RWPE1 (cell line): ENCODE measurements at regions not wholly inside any gene's neighbourhood (a gene's known extent, or its start where the extent isn't known, plus 50 kb on each side); places are given as distances from the start of the nearest gene placed in this dataset.

Source experiments
- CTCF ChIA-PET: fragments of 350-600 bp; sonication (Branson Sonifier 250); formaldehyde crosslinking; extraction: SDS; loops from one replicate; lab custom pipeline; 2021; lab: Yijun Ruan, JAX
- POLR2A ChIA-PET: fragments of 400-600 bp; formaldehyde crosslinking; extraction: SDS; loops from one replicate; lab custom pipeline; 2020; ENCODE audit warnings: antibody characterized with exemption; ENCODE audit not compliant: low non-redundant PET; lab: Yijun Ruan, JAX
- DNase-seq: peaks from one replicate; pipeline ENCODE4 v3.0.0; 2012; ENCODE audit warnings: low spot score
- H3K27ac ChIP-seq: fragments of 450-650 bp; 2 replicates; pipeline ENCODE4 v1.5.1; 2017
- TF ChIP-seq, protein P1 (sequence below): fragments of 450-650 bp; conservative IDR thresholded peaks from 2 replicates; pipeline ENCODE4 v1.5.1; 2017; ENCODE audit warnings: low read depth, mild to moderate bottlenecking

DNA sequence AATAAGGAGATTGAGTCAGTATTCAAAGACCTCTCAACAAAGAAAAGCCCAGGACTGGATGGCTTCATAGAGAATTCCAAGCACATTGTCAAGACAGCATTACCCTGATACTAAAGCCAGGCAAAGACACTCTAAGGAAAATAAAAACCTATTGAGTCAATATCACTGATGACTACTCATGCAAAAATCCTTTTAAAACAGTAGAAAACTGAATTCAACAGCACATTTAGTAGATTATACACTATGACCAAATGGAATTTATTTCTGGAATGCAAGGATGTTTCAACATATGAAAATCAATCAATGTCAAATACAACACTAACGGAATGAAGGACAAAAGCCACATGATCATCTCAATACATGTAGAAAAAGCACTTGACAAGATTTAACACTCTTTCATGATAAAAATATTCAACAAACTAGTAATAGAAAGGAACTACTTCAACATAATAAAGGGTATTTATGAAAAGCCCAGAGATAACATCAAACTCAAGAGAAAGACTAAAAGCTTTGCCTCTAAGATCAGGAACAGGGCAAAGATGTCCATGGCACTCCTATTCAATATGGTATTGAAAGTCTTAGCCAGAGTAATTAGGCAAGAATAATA lies 633.3 kb downstream of the ANKRD50 start:
- POLR2A ChIA-PET, result no interaction called here
- CTCF ChIA-PET, result interaction anchor here (0.6 kb wide), 1 partner anchor 60 kb away, joined by 4 read pairs; no protein-coding TSS in a partner anchor
- no peak overlapping the region for H3K27ac ChIP-seq
- no peak for DNase-seq
- TF ChIP-seq, protein P1, sequence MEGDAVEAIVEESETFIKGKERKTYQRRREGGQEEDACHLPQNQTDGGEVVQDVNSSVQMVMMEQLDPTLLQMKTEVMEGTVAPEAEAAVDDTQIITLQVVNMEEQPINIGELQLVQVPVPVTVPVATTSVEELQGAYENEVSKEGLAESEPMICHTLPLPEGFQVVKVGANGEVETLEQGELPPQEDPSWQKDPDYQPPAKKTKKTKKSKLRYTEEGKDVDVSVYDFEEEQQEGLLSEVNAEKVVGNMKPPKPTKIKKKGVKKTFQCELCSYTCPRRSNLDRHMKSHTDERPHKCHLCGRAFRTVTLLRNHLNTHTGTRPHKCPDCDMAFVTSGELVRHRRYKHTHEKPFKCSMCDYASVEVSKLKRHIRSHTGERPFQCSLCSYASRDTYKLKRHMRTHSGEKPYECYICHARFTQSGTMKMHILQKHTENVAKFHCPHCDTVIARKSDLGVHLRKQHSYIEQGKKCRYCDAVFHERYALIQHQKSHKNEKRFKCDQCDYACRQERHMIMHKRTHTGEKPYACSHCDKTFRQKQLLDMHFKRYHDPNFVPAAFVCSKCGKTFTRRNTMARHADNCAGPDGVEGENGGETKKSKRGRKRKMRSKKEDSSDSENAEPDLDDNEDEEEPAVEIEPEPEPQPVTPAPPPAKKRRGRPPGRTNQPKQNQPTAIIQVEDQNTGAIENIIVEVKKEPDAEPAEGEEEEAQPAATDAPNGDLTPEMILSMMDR, result no peak

DNA sequence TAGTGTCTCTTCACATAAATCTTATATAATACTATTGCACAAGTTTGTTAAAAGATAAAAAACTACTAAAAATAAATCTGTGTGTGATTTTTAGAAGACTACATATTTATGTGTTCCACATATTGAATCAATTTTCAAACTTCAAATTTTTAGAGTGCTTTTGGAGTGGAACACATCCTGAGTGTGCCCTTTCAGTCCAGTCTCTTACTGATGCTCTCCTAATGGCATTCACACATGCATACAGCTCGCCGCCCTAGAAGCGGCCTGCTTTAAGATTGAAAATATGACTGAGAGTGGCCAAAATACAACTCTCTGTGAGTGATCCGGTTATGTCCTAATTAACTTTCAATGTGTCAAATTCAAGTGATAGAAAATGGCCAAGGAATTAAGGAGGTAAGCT lies 628.8 kb downstream of the ANKRD50 start:
- no peak overlapping the region for H3K27ac ChIP-seq
- no peak for DNase-seq
- POLR2A ChIA-PET, result no interaction called here
- TF ChIP-seq, protein P1, result no peak
- CTCF ChIA-PET, result no interaction called here

DNA sequence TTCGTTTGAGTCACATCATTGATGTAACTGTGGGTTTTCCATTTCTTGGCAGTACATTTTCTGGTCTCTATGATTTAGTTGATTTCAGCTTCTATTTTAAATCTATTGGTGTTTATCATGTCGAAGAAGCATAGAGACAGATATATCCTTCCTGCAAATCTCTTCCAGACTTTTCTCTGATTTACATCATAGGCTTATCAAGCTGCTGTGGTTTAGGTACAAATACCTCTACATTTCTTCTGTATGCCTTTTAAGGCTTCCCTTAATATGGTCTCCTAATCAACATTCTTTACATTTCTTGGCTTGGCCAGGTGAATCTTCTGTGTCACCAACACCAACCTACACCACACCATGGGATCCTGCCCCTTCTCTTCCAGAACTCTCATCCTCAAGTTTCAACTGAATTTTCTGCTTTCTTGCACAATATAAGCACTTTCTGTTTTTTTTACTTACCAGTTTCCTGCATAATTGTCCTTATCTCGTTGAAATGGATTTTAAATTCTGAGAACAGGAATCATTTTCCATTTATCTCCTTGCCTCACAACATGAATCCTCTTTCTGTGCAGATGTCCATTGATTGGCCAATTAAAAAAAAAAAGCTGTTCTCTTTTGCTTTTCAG lies 626.9 kb downstream of the ANKRD50 start:
- ChIA-PET CTCF (interaction anchor here (0.7 kb wide), 1 partner anchor 756 kb away, joined by 3 read pairs; no protein-coding TSS in a partner anchor), POLR2A (no interaction called here)
- DNase-seq, result no peak
- TF ChIP-seq, protein P1, result no peak
- H3K27ac ChIP-seq, result no peak overlapping the region

DNA sequence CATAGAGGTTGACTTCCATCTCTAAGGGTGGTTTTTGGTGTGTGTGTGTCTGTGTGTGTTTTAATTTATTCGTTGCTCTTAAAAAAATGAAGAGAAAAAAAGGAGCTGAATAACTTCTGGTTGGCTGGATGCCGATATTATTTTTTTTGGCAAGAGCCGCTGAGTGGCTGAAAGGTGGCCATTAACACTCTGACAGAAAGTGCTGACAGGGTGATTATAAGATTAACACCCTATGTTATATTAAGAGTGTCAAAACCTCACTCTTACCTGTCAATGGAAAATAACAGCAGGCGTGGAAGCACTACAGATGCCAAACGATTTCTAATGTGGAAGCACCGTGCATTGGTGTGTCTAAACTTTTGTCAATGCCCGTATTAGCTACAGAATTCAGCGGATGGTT lies 622.5 kb downstream of the ANKRD50 start:
- TF ChIP-seq, protein P1, result no peak
- no peak for DNase-seq
- ChIA-PET POLR2A (no interaction called here), CTCF (interaction anchor here (0.7 kb wide), 1 partner anchor 317 kb away, joined by 4 read pairs; no protein-coding TSS in a partner anchor)
- H3K27ac ChIP-seq, result no peak overlapping the region

DNA sequence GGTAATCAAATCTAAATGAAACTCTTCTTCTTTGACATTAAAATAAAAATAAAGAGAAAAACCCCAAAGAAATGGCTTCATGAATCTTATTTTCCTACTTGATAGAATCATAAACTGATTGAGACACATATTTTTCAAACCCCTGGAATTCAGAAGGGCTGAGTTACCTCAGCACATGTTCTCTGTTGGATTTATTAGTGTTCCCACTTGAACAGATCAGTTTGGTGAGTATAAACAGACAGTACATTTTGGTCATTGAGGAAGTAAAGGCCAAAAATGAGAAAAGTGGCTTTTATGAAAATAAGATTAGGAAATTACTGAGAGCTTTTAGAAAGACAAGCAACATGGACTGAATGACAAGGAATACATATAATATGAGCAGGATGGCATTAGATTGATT lies 620.4 kb downstream of the ANKRD50 start:
- POLR2A ChIA-PET, result no interaction called here
- H3K27ac ChIP-seq, result no peak overlapping the region
- CTCF ChIA-PET, result no interaction called here

DNA sequence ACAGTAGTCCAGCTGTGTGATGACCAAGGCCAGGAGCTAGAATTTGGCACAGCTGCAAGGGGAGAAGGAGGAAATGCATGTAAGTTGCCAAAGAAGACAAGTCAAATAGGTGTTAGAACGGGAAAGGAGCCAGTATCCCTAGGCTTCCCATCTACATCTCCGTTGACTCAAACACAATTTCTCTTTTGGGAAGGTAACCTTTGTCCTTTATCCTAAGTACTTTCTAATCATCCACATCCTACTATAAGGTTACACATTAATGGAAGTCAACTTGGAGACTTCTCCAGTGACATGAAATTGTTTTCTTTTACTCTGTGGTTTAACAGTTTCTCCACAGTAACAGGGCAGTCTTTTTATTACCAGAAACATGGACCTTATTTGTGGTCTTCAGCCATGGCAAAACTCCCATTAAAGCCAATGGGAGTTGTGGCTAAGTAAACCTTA lies 620.0 kb downstream of the ANKRD50 start:
- POLR2A ChIA-PET, result no interaction called here
- no peak for DNase-seq
- CTCF ChIA-PET, result no interaction called here
- H3K27ac ChIP-seq, result no peak overlapping the region
- TF ChIP-seq, protein P1, result no peak

More for the DNA sequence above, 620.4 kb downstream of the ANKRD50 start:
- TF ChIP-seq, protein P1, result no peak
- no peak for DNase-seq
